ENCODE measurements at regions not wholly inside any gene's neighbourhood (a gene's known extent, or its start where the extent isn't known, plus 50 kb on each side); places are given as distances from the start of the nearest gene placed in this dataset.

DNA sequence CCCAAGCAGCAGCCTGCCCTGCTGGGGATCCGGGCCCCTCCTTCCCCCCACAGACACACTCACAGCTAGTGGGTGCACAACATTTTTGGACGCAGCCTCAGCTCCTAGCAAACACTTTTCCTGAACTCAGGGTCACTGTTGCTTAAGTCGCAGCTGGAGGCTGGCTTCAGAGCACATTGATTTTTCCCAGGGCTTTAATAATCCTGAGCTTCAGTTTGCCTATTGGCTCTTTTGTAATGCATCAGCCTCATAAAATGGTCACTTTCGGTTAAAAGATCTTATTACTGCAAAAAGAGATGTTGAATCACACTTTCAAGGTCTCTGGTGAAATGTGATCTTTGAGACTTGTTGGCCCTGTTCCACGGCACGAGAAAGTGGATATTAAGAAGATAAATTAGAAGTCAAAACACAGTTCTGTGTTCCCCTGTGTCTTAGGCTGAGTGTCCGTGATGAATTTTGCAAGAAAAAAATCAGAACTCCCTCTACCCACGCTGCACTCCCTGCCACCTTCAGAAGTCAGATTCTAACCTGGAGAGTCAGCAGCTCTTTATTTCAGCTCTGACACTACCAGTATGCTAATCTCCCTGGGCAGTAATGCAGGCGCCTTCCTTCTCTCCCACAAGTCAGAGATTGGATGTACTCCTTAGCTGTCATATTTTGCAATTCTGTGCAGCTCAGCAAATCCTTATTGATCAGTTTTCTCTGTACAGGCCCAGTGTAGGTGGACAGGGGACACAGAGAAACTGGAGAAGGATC is 158.2 kb upstream of the E2F8 start:
- no peak for DNase-seq (ENCODE audit: low spot score)
- intact Hi-C loops (cut with DNase I) = no loop called here

DNA sequence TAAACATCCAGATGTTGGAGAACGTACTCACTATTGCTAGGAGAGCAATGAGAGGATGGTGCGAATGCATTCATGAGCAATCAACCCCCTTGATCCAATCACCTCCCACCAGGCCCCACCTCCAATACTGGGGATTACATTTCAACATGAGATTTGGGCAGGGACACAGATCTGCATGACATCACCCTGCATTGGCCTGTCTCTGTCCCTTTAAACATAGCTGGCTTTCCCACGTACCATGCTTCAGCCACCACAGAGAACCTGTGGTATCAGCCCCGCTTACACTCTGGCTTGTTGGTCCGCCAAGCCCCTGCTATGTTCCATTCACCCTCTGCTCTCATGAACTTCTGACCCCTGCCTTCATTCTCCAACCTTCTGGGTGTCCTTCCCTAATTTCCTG is 157.5 kb upstream of the E2F8 start:
- no peak for DNase-seq (ENCODE audit: low spot score)
- intact Hi-C loops (cut with DNase I) = no loop called here

DNA sequence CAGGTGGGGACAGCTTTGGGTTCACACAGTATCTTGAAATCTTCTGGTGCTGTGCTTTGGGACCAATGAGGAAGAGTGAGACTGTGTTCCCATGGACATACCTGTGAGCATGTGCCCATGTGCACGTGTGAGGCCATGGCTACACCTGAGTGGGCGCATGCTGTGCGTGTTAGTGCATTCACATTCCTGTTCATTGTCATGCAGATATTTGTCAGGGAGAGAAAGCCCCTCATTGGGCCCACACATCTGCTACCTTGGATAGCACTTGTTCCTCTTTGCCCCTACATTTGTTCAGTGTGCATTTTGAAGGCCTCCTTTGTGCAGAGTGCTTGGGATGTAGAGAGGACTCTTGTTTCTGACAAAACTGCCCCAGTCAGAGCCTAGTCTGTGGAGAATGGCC is 154.3 kb upstream of the E2F8 start:
- DNase-seq (ENCODE audit: low spot score) = no peak
- intact Hi-C loops (cut with DNase I) = no loop called here

DNA sequence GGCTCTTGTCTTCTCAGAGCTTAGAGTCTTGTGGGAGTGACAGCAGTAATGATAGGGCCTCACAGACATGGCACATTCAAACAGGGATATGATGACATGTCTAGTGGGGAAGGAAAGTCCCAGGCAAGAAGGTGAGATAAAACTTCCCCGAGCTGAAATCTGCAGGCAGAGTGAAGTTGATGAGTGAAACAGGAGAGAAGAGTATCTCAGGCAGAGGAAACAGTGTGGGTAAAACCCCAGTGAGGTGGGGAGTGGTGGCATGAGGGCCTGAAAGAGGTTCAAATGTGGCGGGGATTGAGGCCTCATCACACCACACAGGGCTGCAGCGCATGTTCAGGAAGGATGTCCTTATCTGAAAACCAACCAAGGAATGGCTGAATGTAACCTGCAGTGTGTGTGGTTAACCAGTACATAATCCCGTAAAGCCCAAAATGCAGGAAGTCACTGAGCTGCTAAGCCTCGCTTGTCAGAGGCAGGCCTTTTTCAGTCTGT is 153.8 kb upstream of the E2F8 start:
- intact Hi-C loops (cut with DNase I) = no loop called here
- DNase-seq (ENCODE audit: low spot score) = no peak

DNA sequence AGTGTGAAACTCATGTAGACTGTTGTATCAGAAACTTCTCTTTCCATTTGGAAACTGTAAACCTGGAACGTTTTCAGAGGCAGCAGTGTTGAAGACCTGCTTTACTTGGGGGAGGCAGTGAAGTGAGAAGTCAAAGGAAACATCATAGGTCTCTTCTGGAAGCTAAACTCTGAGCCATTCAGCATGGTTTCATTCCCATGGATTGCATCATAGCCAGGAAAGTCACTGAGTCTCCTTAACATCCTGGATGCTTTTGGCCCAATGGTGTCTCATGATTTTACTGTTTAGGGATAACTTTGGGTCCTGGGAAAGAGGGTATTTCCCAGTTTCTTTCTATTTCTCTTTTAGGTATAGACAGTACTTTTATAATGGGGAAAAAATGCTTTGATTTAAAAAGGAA is 153.2 kb upstream of the E2F8 start:
- no peak for DNase-seq (ENCODE audit: low spot score)
- intact Hi-C loops (cut with DNase I) = no loop called here

DNA sequence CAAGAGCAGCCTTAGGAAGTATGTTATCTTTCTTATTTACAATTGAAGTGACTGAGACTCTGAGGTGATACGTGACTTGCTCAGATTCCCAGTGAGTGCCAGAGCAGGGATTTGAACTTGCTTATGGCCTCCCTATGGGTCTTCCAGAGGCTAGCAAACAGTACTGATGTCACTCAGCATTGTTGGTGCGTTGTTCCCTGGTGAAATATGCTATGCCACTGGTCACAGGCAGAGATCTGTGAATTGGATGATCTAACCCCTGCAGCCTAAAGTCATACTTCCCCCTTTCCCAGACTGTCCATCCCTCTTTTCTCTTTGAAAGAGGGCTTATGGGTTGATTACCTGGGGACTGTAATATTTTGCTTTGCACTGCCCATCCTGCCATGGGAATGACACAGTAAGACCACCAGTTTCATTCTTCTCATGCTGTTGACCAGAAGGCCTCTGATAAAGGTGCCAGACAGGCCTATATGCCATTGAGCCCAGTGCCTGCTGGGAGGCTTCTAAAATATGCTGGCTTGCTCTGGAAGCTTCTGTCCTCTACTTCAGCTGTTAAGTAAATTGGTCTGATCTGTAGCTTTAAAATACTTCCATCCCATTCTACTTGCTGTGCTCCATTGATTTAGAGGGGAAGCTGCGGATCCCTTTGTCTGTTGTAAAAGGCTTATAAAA is 152.2 kb upstream of the E2F8 start:
- no peak for DNase-seq (ENCODE audit: low spot score)
- intact Hi-C loops (cut with DNase I) = no loop called here

DNA sequence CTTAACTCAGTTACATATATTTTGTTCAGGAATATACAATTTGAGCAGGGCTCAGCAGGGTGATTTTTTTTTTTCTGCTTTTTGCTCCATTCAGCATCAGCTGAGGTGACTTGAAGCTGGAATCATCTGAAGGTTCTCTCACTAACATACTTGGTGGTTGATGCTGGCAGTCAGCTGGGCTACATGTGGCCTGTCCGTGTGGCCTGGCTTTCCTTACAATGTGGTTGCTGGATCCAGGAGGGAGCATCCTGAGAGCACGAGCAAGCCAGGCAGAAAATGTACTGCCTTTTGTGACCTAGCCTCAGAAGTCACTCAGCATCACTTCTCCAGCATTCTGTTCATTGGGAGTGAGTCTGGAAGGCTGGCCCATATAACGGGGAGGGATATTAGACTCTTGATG is 151.6 kb upstream of the E2F8 start:
- no peak for DNase-seq (ENCODE audit: low spot score)
- intact Hi-C loops (cut with DNase I) = no loop called here

DNA sequence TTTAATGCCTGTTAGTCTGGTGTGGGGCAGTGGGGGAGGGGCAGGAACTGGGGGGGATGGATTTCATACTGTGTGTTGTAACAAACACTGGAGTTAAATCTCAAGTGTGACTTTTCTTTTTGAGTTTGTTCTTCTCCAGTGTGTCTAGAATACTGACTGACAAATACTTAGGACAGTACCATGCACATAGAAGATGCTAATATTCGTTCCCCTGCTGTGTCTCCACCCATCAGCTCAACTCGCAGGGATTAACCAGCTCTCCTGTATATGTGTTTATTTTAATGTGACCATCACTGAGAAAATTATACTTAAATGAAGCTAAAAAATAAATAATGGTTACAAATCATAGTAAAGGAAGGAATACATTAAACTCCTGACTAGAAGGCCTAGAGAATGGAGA is 150.9 kb upstream of the E2F8 start:
- intact Hi-C loops (cut with DNase I) = no loop called here
- no peak for DNase-seq (ENCODE audit: low spot score)

DNA sequence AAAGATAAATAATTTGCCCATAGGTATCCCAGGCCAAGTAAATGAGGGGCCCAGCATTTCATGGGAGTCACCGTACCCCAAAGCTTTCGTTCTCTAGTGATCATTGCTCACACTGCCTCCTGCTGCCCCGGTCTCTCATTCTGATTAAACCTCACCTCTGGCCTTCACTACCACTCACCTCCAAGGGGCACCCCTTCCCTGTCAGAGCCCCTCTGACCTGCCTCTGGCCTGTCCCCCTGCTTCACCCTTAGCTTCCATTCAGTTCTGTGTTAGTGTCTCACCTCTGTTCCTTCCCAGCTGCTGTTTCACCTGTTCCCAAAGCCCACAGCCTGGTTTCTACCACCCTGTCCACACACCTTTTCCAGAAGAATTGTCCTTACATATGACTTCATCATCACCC is 150.3 kb upstream of the E2F8 start:
- intact Hi-C loops (cut with DNase I) = no loop called here

DNA sequence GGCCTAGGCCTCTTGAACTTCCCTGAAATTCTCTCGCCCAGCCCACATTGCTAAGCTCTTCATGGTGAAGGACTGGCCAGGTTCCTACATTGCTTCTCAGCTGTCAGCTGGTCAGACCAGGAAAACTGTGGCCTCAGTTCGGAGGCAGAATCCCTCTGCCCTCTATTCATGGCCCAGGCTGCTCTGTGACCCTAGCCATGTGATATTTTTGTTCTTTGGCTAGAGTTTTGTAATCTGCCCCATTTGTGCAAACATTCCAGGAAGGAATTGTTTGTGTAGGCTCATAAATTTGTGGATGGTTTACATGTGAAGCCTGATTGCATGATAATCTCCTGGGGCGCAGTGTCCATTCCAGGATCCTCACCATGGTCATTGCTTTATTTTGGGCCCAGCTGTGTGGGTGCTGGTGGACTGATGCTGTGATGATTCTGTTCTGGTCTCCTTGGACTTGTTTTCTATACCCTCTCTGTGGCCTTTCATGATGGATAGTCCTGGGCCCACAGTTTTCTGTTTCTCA is 149.1 kb upstream of the E2F8 start:
- intact Hi-C loops (cut with DNase I) = no loop called here
- no peak for DNase-seq (ENCODE audit: low spot score)

More for the DNA sequence above, 150.3 kb upstream of the E2F8 start:
- DNase-seq (ENCODE audit: low spot score) = no peak

DNA sequence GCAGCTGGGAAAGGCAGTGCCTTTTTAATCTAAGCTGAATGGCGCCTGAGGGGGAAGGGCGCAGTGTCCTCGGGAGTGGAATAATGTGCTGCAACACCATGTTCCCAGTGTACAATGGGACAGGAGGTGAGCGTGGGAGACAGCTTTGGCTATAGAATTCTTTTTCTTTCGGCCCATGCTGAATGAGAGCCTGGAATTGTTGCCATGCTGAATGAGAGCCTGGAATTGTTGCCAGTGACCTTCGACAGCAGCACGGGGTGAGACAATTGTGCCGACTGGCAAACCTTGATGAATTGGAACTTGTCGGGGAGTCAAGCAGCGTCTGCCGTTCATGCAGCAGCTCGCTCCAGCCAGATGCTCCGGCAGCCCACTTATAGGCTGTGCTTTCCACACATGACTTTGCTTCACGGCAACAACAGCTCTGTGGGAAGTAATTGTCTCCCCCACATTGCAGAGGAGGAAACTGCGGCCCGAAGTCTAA is 141.4 kb upstream of the E2F8 start:
- intact Hi-C loops (cut with DNase I) = no loop called here

DNA sequence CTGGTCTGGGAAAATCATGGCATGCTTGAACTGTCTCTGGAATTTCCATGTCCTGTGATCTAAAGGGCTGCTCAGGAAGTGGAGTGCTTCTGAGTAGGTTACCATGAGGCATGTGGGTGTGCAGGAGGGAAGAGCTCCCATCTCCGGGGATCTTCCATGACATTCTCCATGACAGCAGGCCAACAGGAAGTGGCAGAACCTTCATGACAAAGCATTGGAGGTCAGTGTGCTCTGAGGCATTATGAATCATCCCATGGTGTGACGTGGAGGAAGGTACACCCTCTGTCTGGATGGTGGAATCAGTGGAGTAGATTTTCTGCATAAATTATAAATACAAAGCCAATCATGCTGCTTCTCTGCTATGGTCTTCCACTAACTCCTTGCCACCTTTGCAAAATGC is 139.6 kb upstream of the E2F8 start:
- intact Hi-C loops (cut with DNase I) = no loop called here
- no peak for DNase-seq (ENCODE audit: low spot score)

More for the DNA sequence above, 141.4 kb upstream of the E2F8 start:
- no peak for DNase-seq (ENCODE audit: low spot score)

DNA sequence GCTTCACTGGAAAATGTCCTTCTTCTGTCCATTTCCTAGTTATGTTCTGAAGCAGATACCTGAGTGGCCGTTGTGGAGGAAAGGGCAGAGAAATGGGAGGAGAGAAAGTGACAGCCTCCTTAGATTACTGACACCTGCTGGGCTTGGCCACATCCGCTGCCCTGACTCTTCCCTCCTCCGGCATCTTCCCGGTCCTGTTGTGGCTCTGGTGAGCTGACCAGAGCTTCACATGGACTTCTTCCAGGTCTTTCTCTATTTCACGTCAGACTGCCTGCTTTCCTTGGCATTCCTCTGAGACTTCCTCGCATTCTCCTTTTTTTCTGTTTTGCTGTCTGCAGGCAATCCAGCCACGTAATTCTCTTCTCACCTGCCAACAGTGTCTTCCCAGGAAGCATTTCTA is 138.7 kb upstream of the E2F8 start:
- intact Hi-C loops (cut with DNase I) = loop anchor here in 1 of 2 donors (2.0 kb wide), 1 partner anchor 27 kb away; no protein-coding TSS in a partner anchor
- DNase-seq (ENCODE audit: low spot score) = no peak

DNA sequence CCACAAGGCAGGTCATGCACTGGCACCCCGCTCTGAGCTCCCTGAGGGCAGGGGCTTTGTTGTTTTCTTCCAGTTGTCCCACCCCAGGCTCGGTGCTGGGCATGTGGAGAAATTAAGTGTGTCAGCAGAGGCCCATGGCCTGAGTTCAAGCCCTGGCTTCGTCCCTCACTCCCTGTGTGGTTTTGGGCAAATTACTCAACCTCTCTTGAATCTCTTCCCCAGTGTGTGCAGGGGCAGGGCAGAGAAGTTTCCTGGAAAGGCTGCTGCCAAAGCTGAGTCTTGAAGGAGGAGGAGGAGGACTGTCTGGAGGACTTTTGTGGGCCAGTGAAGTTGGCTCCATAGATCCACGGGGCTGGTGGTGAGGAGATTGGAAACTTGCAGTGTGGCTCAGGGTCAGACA is 138.1 kb upstream of the E2F8 start:
- intact Hi-C loops (cut with DNase I) = loop anchor here in 1 of 2 donors (2.0 kb wide), 1 partner anchor 28 kb away; no protein-coding TSS in a partner anchor
- DNase-seq (ENCODE audit: low spot score) = peak; percentile 85

DNA sequence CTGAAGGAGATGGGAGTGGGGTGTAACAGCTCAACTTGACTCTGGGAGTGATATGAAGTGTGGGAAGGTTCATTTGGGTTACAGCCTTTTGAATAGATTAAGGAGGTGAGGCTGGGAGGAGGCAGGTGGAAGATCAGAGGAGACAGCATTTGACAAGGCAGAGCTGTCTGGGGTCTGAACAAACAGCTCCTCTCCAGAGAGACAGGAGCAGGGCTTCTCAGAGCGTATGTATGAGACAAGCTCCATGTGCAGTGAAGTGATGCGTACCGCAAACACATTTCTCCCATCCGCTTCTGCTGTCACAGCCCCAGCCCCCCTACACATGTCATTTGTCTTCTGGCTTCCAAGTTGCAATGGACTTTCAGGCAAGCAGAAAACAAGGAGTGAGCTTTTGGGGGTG is 137.1 kb upstream of the E2F8 start:
- intact Hi-C loops (cut with DNase I) = loop anchor here in 1 of 2 donors (2.0 kb wide), 1 partner anchor 29 kb away; no protein-coding TSS in a partner anchor
- no peak for DNase-seq (ENCODE audit: low spot score)

DNA sequence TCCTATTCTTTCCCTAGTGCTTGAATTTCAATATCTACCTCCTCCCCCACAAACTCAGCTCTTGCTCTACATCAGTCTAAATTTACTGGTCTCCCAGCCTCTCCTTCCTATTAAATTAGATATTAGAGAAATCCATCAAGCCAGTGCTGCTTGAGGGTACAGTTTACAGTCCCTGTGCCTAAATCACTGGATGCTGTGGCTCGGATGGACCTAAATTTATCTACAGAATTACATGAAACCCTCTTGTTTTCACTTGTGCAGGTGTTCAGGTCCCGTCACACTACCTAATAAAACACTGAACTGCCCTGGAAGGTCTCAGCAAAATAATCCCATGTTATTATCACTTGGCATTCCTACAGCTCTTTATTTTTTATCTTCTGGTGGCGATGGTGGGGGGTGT is 134.7 kb upstream of the E2F8 start:
- DNase-seq (ENCODE audit: low spot score) = no peak
- intact Hi-C loops (cut with DNase I) = no loop called here

DNA sequence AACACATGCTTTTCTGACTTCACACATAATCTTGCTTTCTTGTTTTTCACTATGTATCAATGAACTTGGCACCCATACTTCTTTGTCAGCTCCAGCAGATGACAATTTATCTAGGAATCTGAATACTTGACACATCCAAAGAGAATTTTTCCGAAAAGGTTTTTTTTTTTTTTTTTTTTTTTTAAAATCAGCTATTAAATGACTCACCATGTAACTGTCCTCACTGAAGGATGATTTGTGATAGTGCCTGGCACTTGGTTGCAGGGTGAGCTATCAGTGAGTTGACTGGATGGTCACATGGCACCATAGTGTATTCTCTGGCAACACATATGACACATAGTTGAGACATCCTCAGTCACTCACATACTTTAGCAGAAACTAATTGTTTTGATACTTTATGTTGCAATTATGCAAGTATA is 133.4 kb upstream of the E2F8 start:
- intact Hi-C loops (cut with DNase I) = no loop called here
- no peak for DNase-seq (ENCODE audit: low spot score)

DNA sequence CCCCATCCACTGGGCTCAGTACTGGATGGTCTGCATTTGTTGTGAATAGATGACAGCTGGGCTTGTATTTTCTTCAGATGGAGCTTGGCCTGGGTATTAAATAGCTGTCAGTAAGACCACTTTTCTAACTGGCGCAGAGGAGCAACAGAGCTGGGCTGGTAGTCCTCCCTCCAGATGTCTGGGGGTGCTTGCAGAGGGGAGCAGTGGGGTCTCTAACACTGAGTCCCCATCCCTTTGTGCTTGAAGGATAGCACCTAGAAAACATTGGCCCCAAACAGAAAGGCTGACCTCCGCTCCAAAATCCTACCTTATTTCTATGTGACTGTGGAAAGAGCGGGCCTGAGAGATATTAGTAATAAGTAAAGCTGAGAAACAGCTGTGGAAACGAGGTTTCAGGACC is 131.6 kb upstream of the E2F8 start:
- no peak for DNase-seq (ENCODE audit: low spot score)
- intact Hi-C loops (cut with DNase I) = no loop called here

DNA sequence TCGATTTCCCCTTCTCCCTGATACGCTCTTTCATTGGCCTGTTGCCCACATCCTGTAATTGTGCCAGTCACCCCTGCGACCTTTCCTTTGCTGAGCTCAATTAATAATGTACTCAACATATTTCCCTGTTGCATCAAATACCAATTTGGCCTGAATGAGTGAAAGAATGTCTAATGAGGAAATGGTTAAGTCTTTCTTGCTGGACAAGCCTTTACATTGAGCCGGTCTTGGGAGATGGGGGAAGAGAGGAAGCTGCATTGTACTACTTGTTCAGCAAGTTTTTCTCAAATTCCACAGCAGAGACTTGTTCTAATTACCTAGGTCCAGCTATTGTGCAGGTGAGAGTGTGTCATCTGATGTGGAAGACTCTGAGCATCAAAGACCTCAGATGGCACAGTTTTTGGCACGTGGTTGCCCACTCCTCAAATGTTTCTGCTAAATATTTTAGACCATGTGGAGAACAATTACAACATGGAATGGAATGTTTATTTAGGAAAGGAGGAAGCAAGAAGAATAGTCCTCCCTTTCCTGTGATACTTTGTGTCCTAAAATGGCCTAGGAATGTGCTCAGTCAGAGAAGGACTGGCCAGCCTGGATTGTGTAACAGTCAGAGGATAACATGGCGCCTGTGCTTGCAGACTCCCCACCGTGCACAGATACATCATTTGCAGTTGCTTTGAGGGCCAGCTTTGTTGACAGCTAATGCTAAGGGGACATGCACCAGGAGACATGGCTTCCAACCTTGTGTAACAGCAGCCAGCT is 129.5 kb upstream of the E2F8 start:
- peak; percentile 89 for DNase-seq (ENCODE audit: low spot score)
- intact Hi-C loops (cut with DNase I) = no loop called here
